Lower lobe of right lung (tissue), 2 donors: ENCODE measurements at regions not wholly inside any gene's neighbourhood (a gene's known extent, or its start where the extent isn't known, plus 50 kb on each side); places are given as distances from the start of the nearest gene placed in this dataset.

Experiments
- ATAC-seq, 2 donors: fragments of 200-7000 bp; cut with Tn5 transposase; one replicate each; pipeline ENCODE4 v1.9.1; 2020 to 2022; ENCODE audit warnings: mild to moderate bottlenecking in 2 of 2, moderate library complexity in 2 of 2
- DNase-seq: peaks from one replicate; pipeline ENCODE4 v3.0.0-alpha.2; 2020
- H3K27ac ChIP-seq: fragments of 200-600 bp; one replicate; pipeline ENCODE4 v1.8.0; 2022
- H3K27me3 ChIP-seq: fragments of 200-600 bp; one replicate; pipeline ENCODE4 v1.8.0; 2022; ENCODE audit warnings: low read depth
- H3K36me3 ChIP-seq: fragments of 200-600 bp; one replicate; pipeline ENCODE4 v1.8.0; 2022; ENCODE audit warnings: mild to moderate bottlenecking
- H3K4me1 ChIP-seq: fragments of 200-600 bp; one replicate; pipeline ENCODE4 v1.8.0; 2022
- H3K4me3 ChIP-seq: fragments of 200-600 bp; one replicate; pipeline ENCODE4 v1.8.0; 2022; ENCODE audit warnings: mild to moderate bottlenecking
- H3K9me3 ChIP-seq: fragments of 200-600 bp; one replicate; pipeline ENCODE4 v1.8.0; 2022
- CTCF ChIP-seq: fragments of 200-600 bp; IDR thresholded peaks from one replicate; pipeline ENCODE4 v1.8.0; 2022; ENCODE audit warnings: antibody characterized with exemption, mild to moderate bottlenecking
- intact Hi-C: fragments of 100-400 bp; cut with DNase I; formaldehyde crosslinking; loops from one replicate; pipeline ENCODE4 v1.11.0; 2022
- donor health status: DM: no; HTN: yes; CAD: no; lungs with severe emphysema.

- no peak for TF ChIP-seq CTCF
- H3K36me3 ChIP-seq, result no peaks in the 10 kb centered on the region
- H3K27me3 ChIP-seq, result no peaks in the 10 kb centered on the region
- H3K9me3 ChIP-seq, result no peaks in the 10 kb centered on the region
- no peak overlapping the region for H3K4me3 ChIP-seq
- no peak overlapping the region for H3K27ac ChIP-seq
- intact Hi-C loops, result no loop called here
- ATAC-seq, result no peak
- H3K4me1 ChIP-seq, result no peaks in the 10 kb centered on the region
- DNase-seq, result no peak
These were observed 189.0 kb upstream of the BLID start for GRCh38 chr11:122304973-122305372.

DNA sequence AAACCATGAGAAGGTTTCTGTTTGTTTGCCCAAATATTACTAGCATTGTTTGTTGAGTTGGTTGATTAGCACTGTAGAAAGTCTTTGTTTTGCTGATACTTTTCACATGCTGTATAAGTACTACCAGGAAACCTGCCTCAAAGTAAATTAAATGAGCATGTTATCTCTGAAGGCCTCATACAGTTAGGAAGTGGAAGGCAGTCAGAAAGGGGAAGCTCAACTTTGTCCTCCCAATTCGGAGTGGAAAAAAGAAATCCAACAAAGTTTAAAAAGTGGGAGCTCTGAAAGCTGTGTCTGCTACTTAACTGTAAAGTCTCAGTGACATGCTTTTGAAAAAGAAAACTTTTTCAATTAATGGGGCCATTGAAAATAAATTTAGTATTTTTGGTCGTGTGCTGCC is 188.3 kb upstream of the BLID start:
- H3K9me3 ChIP-seq, result no peaks in the 10 kb centered on the region
- intact Hi-C loops, result no loop called here
- DNase-seq (no peak), ATAC-seq (no peak)
- TF ChIP-seq CTCF, result no peak
- H3K27ac ChIP-seq, result no peak overlapping the region
- no peak overlapping the region for H3K4me3 ChIP-seq
- H3K4me1 ChIP-seq, result no peaks in the 10 kb centered on the region
- H3K36me3 ChIP-seq, result no peaks in the 10 kb centered on the region
- no peaks in the 10 kb centered on the region for H3K27me3 ChIP-seq

- intact Hi-C loops, result no loop called here
These were observed 178.0 kb upstream of the BLID start for GRCh38 chr11:122294041-122294440.

DNA sequence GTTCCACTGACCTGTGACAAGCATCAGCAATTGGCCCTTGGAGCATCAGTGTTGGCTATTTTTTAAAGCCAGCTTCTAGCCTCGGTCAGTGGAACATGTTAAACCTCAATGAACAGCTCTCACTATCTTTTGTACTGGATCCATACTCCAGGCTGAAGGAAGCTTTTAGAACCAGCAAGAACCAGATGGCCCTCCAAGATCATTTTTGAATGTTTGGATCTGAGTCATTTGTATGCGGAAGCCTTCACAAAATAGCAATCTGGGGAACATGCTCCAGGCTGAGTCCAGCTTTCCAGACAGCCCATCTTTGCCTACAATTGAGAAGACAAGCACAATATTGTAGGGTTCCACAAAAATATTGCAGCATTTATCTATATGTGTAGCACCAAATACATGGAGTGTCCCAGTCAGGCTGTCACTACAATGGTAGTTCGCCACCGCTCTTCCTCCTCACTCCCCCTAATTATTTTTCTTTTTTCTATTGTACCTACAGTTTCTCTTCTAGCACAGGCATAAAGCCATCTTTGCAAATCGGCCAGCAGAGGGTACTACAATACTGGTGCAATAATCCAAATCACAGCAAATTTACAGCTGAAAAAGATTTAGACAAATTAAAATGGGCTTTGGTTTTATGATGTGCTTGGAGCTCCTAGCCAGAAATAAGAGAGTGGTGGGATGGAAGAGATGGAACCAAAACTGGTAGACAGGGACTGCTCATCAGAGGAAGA is 177.4 kb upstream of the BLID start:
- DNase-seq (no peak), ATAC-seq (no peak)
- Histone ChIP-seq H3K4me1 (no peaks in the 10 kb centered on the region), H3K4me3 (no peak overlapping the region), H3K27ac (no peak overlapping the region), H3K9me3 (peaks cover 8% of the 10 kb centered on the region), H3K27me3 (no peaks in the 10 kb centered on the region), H3K36me3 (no peaks in the 10 kb centered on the region)
- intact Hi-C loops, result no loop called here
- TF ChIP-seq CTCF, result no peak

More at GRCh38 chr11:122294041-122294440, 178.0 kb upstream of the BLID start:
- Histone ChIP-seq H3K27me3 (no peaks in the 10 kb centered on the region), H3K36me3 (no peaks in the 10 kb centered on the region), H3K4me1 (no peaks in the 10 kb centered on the region), H3K9me3 (peaks cover 14% of the 10 kb centered on the region), H3K27ac (no peak overlapping the region), H3K4me3 (no peak overlapping the region)
- no peak for TF ChIP-seq CTCF
- ATAC-seq, result no peak
- no peak for DNase-seq

DNA sequence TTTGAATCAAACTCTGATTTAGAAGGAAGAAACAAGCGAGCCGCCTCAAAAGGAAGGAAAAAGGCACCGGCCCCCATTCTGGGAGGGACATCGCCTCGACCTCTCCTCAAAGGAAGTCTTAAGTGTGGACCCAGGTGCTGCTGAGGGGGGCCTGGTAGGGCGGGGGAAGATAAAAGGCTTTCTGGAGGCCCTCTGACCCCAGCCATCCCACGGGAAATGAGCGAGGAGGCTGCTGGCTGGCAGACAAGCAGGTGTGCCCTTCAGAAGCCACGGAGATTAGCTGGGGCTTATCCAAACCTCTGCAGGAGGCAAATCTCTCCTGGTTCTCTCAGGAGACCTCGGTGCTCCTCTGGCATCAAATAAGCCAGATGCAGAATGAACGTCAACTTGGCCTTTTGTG is 171.4 kb upstream of the BLID start:
- Histone ChIP-seq H3K27ac (no peak overlapping the region), H3K4me3 (no peak overlapping the region), H3K36me3 (no peaks in the 10 kb centered on the region), H3K27me3 (no peaks in the 10 kb centered on the region), H3K4me1 (no peaks in the 10 kb centered on the region), H3K9me3 (no peaks in the 10 kb centered on the region)
- intact Hi-C loops, result no loop called here
- no peak for DNase-seq
- no peak for ATAC-seq
- no peak for TF ChIP-seq CTCF
